SU-DHL-6 (cell line): ENCODE measurements at regions not wholly inside any gene's neighbourhood (a gene's known extent, or its start where the extent isn't known, plus 50 kb on each side); places are given as distances from the start of the nearest gene placed in this dataset.

ENCODE experiments used
- H2AFZ ChIP-seq: fragments of 200-600 bp; sonication (generic); 2 replicates; pipeline ENCODE4 v1.6.1; 2014; ENCODE audit warnings: low read depth, mild to moderate bottlenecking, moderate library complexity, mixed read lengths, antibody characterized with exemption, low read length; ENCODE audit not compliant: severe bottlenecking
- H3F3A ChIP-seq: fragments of 200-600 bp; shearing (Covaris generic); 2 replicates; pipeline ENCODE4 v1.6.0; 2016; ENCODE audit warnings: antibody characterized with exemption, mild to moderate bottlenecking; ENCODE audit not compliant: insufficient read depth
- H3K27ac ChIP-seq: fragments of 200-600 bp; sonication (generic); 2 replicates; pipeline ENCODE4 v1.5.1; 2016; ENCODE audit warnings: low read depth, mild to moderate bottlenecking, low read length, moderate library complexity, mixed read lengths
- H3K27me3 ChIP-seq: fragments of 200-600 bp; sonication (generic), shearing (Covaris generic); 2 replicates; pipeline ENCODE4 v1.6.0; 2014; ENCODE audit warnings: mild to moderate bottlenecking, low read length
- H3K36me3 ChIP-seq: fragments of 200-600 bp; sonication (generic); 2 replicates; pipeline ENCODE4 v1.6.1; 2014; ENCODE audit warnings: mild to moderate bottlenecking, low read length, mixed read lengths
- H3K4me2 ChIP-seq: fragments of 300-600, 200-600 bp; shearing (Covaris generic), sonication (generic); 2 replicates; pipeline ENCODE4 v1.6.0; 2014; ENCODE audit warnings: low read length, low read depth, mild to moderate bottlenecking; ENCODE audit not compliant: poor library complexity, severe bottlenecking
- H3K4me3 ChIP-seq: fragments of 200-600 bp; sonication (generic); 2 replicates; pipeline ENCODE4 v1.5.1; 2014; ENCODE audit warnings: antibody characterized with exemption, low read length, mild to moderate bottlenecking, mixed read lengths; ENCODE audit not compliant: insufficient read depth, poor library complexity, severe bottlenecking
- H3K79me2 ChIP-seq: fragments of 200-600 bp; sonication (generic); 2 replicates; pipeline ENCODE4 v1.6.1; 2014; ENCODE audit warnings: mild to moderate bottlenecking, low read length, moderate library complexity; ENCODE audit not compliant: insufficient read depth
- H3K9ac ChIP-seq: fragments of 200-600 bp; sonication (generic); 2 replicates; pipeline ENCODE4 v1.7.0; 2014; ENCODE audit warnings: mild to moderate bottlenecking, low read length
- H3K9me2 ChIP-seq: fragments of 200-600 bp; sonication (generic); replicated peaks from 2 replicates; pipeline ENCODE4 v1.6.1; 2014; ENCODE audit warnings: low read length; ENCODE audit not compliant: insufficient read depth
- H3K9me3 ChIP-seq: fragments of 200-600 bp; sonication (generic); 2 replicates; pipeline ENCODE4 v1.6.1; 2014; ENCODE audit warnings: low read length, mixed read lengths; ENCODE audit not compliant: insufficient read depth
- H4K20me1 ChIP-seq: fragments of 200-600 bp; sonication (generic); 2 replicates; pipeline ENCODE4 v1.6.1; 2014; ENCODE audit warnings: low read depth, mild to moderate bottlenecking, antibody characterized with exemption, low read length, moderate library complexity, mixed read lengths
- CTCF ChIP-seq: fragments of 200-600 bp; sonication (generic); IDR thresholded peaks from one replicate; pipeline ENCODE4 v1.5.1; 2017; ENCODE audit warnings: antibody characterized with exemption, mild to moderate bottlenecking, low read length, moderate library complexity; ENCODE audit not compliant: insufficient read depth, poor library complexity, severe bottlenecking
- EZH2phosphoT487 ChIP-seq: fragments of 200-600 bp; sonication (generic), shearing (Covaris generic); conservative IDR thresholded peaks from 2 replicates; pipeline ENCODE4 v1.6.1; 2018; ENCODE audit warnings: mild to moderate bottlenecking, antibody characterized with exemption, low read length, moderate library complexity, mixed read lengths

DNA sequence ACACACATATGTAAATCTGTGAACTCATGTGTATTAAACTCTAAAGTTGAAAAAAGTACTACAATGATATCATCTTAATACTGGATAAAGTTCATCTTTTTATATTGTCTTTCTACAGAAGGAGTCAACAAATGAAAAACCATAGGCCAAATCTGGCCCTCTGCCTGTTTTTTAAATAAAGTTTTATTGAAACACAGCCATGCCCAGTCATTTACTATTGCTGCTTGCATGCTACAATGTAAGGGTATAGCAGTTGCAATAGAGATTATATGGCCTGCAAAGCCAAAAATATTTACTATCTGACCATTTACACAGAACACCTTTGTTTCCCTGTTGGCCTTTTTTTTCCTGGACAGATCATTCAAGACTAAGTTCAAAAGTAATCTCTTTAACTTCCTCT is 374.6 kb upstream of the ARID1B start:
- no peaks in the 10 kb centered on the region for H3F3A ChIP-seq
- H3K27ac ChIP-seq: no peak overlapping the region
- no peaks in the 10 kb centered on the region for H3K9me2 ChIP-seq
- no peak overlapping the region for H3K4me2 ChIP-seq
- H3K79me2 ChIP-seq: no peaks in the 10 kb centered on the region
- TF ChIP-seq EZH2phosphoT487: no peak
- TF ChIP-seq CTCF: no peak
- no peak overlapping the region for H3K9ac ChIP-seq
- H4K20me1 ChIP-seq: no peaks in the 10 kb centered on the region
- H3K27me3 ChIP-seq: no peaks in the 10 kb centered on the region
- no peak overlapping the region for H3K4me3 ChIP-seq
- no peaks in the 10 kb centered on the region for H3K9me3 ChIP-seq
- no peak overlapping the region for H2AFZ ChIP-seq
- H3K36me3 ChIP-seq: no peaks in the 10 kb centered on the region

- Histone ChIP-seq H3K9me3 (no peaks in the 10 kb centered on the region), H3K27ac (no peak overlapping the region), H3K4me3 (no peak overlapping the region), H3F3A (peaks cover 4% of the 10 kb centered on the region; the same call in 1 of the 2 replicates), H3K9me2 (no peaks in the 10 kb centered on the region), H3K27me3 (no peaks in the 10 kb centered on the region), H3K4me2 (no peak overlapping the region), H2AFZ (no peak overlapping the region), H3K9ac (no peak overlapping the region), H4K20me1 (no peaks in the 10 kb centered on the region), H3K36me3 (no peaks in the 10 kb centered on the region), H3K79me2 (no peaks in the 10 kb centered on the region)
- TF ChIP-seq EZH2phosphoT487 (no peak), CTCF (no peak)
Measured at GRCh38 chr6:156402227-156402626, 375.0 kb upstream of the ARID1B start.

GRCh38 chr6:156400487-156400886 is 376.7 kb upstream of the ARID1B start:
- TF ChIP-seq EZH2phosphoT487 (no peak), CTCF (no peak)

More at GRCh38 chr6:156400487-156400886, 376.7 kb upstream of the ARID1B start:
- H2AFZ ChIP-seq: no peak overlapping the region
- H3K4me2 ChIP-seq: no peak overlapping the region
- H3K4me3 ChIP-seq: no peak overlapping the region
- no peaks in the 10 kb centered on the region for H4K20me1 ChIP-seq
- H3K36me3 ChIP-seq: no peaks in the 10 kb centered on the region
- no peaks in the 10 kb centered on the region for H3K79me2 ChIP-seq
- H3K9ac ChIP-seq: no peak overlapping the region
- H3K9me3 ChIP-seq: no peaks in the 10 kb centered on the region
- no peaks in the 10 kb centered on the region for H3K9me2 ChIP-seq
- no peaks in the 10 kb centered on the region for H3K27me3 ChIP-seq
- no peak overlapping the region for H3K27ac ChIP-seq
- H3F3A ChIP-seq: peaks cover 19% of the 10 kb centered on the region
